AG04450 (cell line): ENCODE measurements at regions not wholly inside any gene's neighbourhood (a gene's known extent, or its start where the extent isn't known, plus 50 kb on each side); places are given as distances from the start of the nearest gene placed in this dataset.

ENCODE experiments used
- CTCF ChIA-PET: fragments of 300-600, 350-600 bp; formaldehyde crosslinking; extraction: SDS; loops from one replicate; lab custom pipeline; 2022; ENCODE audit warnings: antibody characterized with exemption, inconsistent platforms; lab: Charles Lee
- POLR2A ChIA-PET: fragments of 350-600 bp; formaldehyde crosslinking; extraction: SDS; loops from one replicate; lab custom pipeline; 2021; ENCODE audit warnings: antibody characterized with exemption, inconsistent platforms; lab: Yijun Ruan, JAX
- DNase-seq: peaks from one replicate; pipeline ENCODE4 v3.0.0-alpha.2; 2011; ENCODE audit warnings: low read depth, low spot score
- H3K27ac ChIP-seq: one replicate; pipeline ENCODE4 v1.5.1; 2012; ENCODE audit warnings: low read depth, low read length, control low read depth
- H3K27me3 ChIP-seq: one replicate; pipeline ENCODE4 v1.6.0; 2012; ENCODE audit warnings: low read length; ENCODE audit not compliant: control insufficient read depth, insufficient read depth
- H3K4me3 ChIP-seq: 2 replicates; pipeline ENCODE4 v1.5.1; 2011; ENCODE audit warnings: mild to moderate bottlenecking, low read depth, low read length, control low read depth
- H3K9me3 ChIP-seq: 2 replicates; pipeline ENCODE4 v1.5.1; 2012; ENCODE audit warnings: low read length; ENCODE audit not compliant: control insufficient read depth, insufficient read depth
- TF ChIP-seq, protein P1 (sequence below): IDR thresholded peaks from 2 replicates; pipeline ENCODE4 v1.5.1; 2011; ENCODE audit warnings: low read depth, low read length, control low read depth, inconsistent platforms

DNA sequence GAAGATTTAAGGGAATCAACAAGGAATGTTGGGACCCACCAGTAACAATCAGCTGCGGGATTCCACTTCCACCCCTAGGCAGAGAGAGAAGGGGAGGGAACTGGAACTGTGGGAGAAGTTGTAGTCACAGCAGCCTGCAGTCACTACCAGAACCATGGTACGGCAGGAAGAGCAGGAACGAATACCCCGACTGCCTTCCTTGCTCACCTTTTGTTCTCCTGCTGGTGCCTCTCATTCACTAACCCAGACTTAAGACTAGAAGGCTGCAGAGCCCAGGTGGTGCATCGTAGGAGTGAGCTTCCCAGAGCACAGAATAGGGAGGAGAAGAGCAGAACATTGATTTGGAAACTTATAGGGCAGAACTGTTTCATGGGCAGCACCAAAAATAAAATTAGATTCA lies 154.2 kb downstream of the DYRK2 start:
- no peaks in the 10 kb centered on the region for H3K27me3 ChIP-seq
- H3K27ac ChIP-seq, result no peak overlapping the region
- ChIA-PET POLR2A (no interaction called here), CTCF (no interaction called here)
- no peaks in the 10 kb centered on the region for H3K9me3 ChIP-seq
- TF ChIP-seq, protein P1, sequence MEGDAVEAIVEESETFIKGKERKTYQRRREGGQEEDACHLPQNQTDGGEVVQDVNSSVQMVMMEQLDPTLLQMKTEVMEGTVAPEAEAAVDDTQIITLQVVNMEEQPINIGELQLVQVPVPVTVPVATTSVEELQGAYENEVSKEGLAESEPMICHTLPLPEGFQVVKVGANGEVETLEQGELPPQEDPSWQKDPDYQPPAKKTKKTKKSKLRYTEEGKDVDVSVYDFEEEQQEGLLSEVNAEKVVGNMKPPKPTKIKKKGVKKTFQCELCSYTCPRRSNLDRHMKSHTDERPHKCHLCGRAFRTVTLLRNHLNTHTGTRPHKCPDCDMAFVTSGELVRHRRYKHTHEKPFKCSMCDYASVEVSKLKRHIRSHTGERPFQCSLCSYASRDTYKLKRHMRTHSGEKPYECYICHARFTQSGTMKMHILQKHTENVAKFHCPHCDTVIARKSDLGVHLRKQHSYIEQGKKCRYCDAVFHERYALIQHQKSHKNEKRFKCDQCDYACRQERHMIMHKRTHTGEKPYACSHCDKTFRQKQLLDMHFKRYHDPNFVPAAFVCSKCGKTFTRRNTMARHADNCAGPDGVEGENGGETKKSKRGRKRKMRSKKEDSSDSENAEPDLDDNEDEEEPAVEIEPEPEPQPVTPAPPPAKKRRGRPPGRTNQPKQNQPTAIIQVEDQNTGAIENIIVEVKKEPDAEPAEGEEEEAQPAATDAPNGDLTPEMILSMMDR, result no peak
- H3K4me3 ChIP-seq, result no peak overlapping the region
- no peak for DNase-seq

DNA sequence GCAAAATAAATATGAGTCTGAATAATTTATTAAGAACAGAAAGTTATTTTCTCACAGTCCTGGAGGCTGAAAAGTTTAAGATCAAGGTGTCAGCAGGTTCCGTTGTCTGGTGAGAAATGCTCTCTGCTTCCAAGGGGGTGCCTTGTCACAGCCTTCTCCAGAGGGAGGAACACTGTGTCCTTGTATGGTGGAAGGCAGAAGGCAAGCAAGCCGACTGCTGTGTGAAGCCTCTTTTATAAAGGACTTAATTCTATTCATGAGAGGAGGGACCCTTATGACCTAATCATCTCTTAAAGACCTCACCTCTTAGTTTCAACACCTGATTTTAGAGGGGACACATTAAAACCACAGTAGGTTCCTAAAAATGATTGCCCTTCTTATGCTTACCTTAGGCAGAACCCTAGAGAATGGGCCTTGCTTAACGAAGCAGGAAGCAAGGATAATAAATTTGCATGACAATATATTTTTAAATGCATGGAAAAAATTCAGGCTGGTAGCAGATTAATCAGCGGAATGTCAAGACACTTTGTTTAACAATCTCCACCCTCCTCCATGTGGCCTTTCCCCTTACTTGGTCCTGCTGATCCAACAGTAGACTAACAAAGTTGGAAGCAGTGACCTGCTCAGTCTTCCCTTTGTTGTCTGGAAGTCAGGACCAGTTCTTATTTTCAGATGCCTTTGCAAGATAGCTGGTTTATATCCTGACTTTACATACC lies 154.9 kb downstream of the DYRK2 start:
- POLR2A ChIA-PET, result no interaction called here
- TF ChIP-seq, protein P1, result no peak
- Histone ChIP-seq H3K27me3 (no peaks in the 10 kb centered on the region), H3K27ac (no peak overlapping the region), H3K9me3 (no peaks in the 10 kb centered on the region), H3K4me3 (no peak overlapping the region)
- no peak for DNase-seq
- CTCF ChIA-PET, result no interaction called here

DNA sequence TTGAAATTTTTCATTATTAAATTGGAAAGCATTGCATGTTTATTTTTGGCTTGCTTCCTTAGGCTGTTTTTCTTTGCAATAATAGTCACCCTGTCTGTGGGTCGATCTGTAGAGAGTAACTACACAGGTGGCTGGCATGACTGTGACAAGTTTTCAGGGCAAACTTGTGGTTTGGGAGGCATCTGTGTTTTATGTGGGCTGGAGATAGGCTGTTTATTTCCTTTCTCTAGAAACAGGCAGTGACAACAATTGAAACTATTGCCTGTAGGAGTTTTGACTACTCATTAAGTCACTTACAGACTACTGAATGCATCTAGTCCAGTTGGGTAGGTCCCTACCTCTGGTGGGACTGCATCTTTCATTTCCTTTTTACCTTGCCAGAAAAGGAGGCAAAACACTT lies 155.6 kb downstream of the DYRK2 start:
- DNase-seq, result no peak
- CTCF ChIA-PET, result no interaction called here
- Histone ChIP-seq H3K27me3 (no peaks in the 10 kb centered on the region), H3K27ac (no peak overlapping the region), H3K9me3 (no peaks in the 10 kb centered on the region), H3K4me3 (no peak overlapping the region)
- TF ChIP-seq, protein P1, result no peak
- POLR2A ChIA-PET, result no interaction called here

DNA sequence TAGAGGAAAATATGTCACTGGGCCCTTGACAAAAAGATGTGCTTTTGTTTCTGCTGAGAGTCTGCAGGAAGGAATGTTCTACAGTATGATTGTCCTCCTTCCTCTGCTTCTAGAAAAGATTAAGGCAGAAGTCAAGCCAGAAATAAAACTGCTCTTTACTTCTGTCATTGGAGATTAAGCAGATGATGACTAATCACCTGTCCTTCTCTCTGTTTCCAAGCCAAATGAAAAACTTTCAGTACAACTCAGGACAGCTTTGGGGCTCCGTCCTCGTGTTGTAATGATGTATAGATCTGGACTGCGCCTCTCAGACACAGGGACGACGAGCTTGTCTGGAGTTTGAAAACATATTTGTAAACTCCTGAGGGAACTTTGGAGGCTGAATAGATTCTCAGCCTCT lies 159.3 kb downstream of the DYRK2 start:
- no peak overlapping the region for H3K27ac ChIP-seq
- H3K9me3 ChIP-seq, result no peaks in the 10 kb centered on the region
- TF ChIP-seq, protein P1, result no peak
- no peaks in the 10 kb centered on the region for H3K27me3 ChIP-seq
- no peak overlapping the region; the same call in 1 of the 2 replicates for H3K4me3 ChIP-seq
- DNase-seq, result no peak
- ChIA-PET CTCF (interaction anchor here (1.2 kb wide), 1 partner anchor 127 kb away, joined by 3 read pairs; no protein-coding TSS in a partner anchor), POLR2A (no interaction called here)

DNA sequence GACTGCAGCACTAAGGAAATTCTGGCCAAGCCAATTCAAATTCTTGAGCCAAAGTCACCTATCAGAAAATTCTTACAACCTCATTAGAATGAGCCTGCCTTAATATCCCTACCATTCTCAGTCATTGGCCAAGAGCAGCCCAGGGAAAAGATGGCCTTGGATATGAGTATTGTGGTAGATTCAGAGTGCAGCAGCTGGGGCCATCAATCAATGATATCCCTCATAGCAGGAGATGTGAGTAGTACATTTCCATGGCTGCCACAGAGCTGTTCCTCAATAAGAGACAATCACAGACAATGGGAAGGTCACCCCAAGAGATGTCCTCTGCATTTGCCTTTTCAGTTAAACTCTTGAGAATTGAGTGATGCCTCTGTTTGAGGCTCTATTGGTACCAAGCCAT lies 161.6 kb downstream of the DYRK2 start:
- no peak overlapping the region for H3K4me3 ChIP-seq
- H3K9me3 ChIP-seq, result peaks cover 7% of the 10 kb centered on the region; the same call in 1 of the 2 replicates
- TF ChIP-seq, protein P1, result no peak
- no peak for DNase-seq
- H3K27ac ChIP-seq, result no peak overlapping the region
- ChIA-PET POLR2A (no interaction called here), CTCF (no interaction called here)
- no peaks in the 10 kb centered on the region for H3K27me3 ChIP-seq
